Ascending aorta (tissue), 2 donors: ENCODE measurements at regions not wholly inside any gene's neighbourhood (a gene's known extent, or its start where the extent isn't known, plus 50 kb on each side); places are given as distances from the start of the nearest gene placed in this dataset.

Experiments
- DNase-seq, 2 donors: peaks; one replicate each; pipeline ENCODE4 v3.0.0-alpha.2; 2019; ENCODE audit warnings: low spot score in 2 of 2
- H3K27ac ChIP-seq, 2 donors: fragments of 200-600 bp; sonication (generic); one replicate each; pipeline ENCODE4 v1.5.1; 2016 to 2017; ENCODE audit warnings: mild to moderate bottlenecking in 1 of 2
- H3K27me3 ChIP-seq: fragments of 200-600 bp; sonication (generic); one replicate; pipeline ENCODE4 v1.5.1; 2017
- H3K36me3 ChIP-seq, 2 donors: fragments of 200-600 bp; sonication (generic); one replicate each; pipeline ENCODE4 v1.5.1; 2016
- H3K4me1 ChIP-seq, 2 donors: fragments of 200-600 bp; sonication (generic); one replicate each; pipeline ENCODE4 v1.5.1; 2016 to 2017; ENCODE audit warnings: mild to moderate bottlenecking in 1 of 2
- H3K4me3 ChIP-seq, 2 donors: fragments of 200-600 bp; sonication (generic); one replicate each; pipeline ENCODE4 v1.5.1; 2016 to 2017; ENCODE audit warnings: mild to moderate bottlenecking in 1 of 2
- H3K9me3 ChIP-seq, 2 donors: fragments of 200-600 bp; sonication (generic); one replicate each; pipeline ENCODE4 v1.5.1; 2016
- CTCF ChIP-seq, 3 experiments: fragments of 200-600 bp in 2 of 3; fragments of 450-650 bp in 1 of 3; sonication (generic) in 2 of 3; IDR thresholded peaks; one replicate each; pipeline ENCODE4 v1.5.1; 2016 to 2019; ENCODE audit warnings: antibody characterized with exemption in 3 of 3, mild to moderate bottlenecking in 1 of 3, moderate library complexity in 1 of 3
- intact Hi-C: fragments of 100-400 bp; cut with DNase I; formaldehyde crosslinking; loops from one replicate; pipeline ENCODE4 v1.15.1; 2023

DNA sequence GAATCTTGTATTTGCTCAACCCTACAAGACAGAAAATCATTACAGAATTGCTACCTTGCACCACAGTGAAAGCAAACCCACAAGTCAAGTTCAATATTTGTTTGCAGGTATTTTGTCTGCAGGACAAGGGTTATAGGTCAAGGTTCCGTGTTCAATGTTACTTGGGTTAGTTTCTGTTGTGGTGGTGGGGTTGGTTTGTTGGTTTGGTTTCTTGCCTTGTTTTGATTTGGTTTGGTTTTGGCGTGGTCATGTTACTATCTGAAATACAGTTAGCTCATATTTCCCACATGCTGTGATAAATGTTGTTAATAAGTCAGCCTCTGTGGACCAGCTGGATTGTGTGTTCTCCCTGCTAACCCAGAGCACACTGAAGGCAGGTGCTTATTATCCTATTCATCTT, 75.6 kb upstream of the INSIG1 start:
- no peak for TF ChIP-seq CTCF (IDR thresholded peaks at IDR 0.05)
- H3K9me3 ChIP-seq, result no peaks in the 10 kb centered on the region
- intact Hi-C loops, result no loop called here
- no peak for DNase-seq
- no peaks in the 10 kb centered on the region for H3K27me3 ChIP-seq
- H3K4me3 ChIP-seq, result no peak overlapping the region
- no peaks in the 10 kb centered on the region for H3K4me1 ChIP-seq
- H3K36me3 ChIP-seq, result no peaks in the 10 kb centered on the region
- H3K27ac ChIP-seq, result no peak overlapping the region

DNA sequence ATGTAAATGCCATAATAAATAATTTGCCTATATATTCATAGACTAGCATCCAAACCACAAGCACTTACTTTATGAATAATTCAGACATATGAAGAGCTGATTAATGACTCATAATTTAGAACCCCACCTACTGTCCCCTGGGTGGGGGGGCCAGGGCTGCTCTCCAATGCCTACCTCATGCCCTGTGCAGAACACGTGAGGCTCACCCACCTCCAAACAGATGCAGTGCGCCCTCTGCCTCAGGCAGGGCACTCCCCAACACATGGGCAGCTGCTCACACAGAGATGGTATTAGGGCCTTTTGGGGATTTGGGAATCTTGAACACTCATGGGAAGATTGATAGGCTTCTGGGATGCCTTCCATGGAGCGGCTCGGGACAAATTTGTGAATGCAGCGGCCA, 75.1 kb upstream of the INSIG1 start:
- H3K4me1 ChIP-seq, result no peaks in the 10 kb centered on the region
- intact Hi-C loops, result no loop called here
- H3K27me3 ChIP-seq, result no peaks in the 10 kb centered on the region
- no peak for DNase-seq
- no peaks in the 10 kb centered on the region for H3K36me3 ChIP-seq
- TF ChIP-seq CTCF (IDR thresholded peaks at IDR 0.05), result no peak
- H3K4me3 ChIP-seq, result no peak overlapping the region
- H3K9me3 ChIP-seq, result no peaks in the 10 kb centered on the region
- no peak overlapping the region for H3K27ac ChIP-seq

- H3K36me3 ChIP-seq, result no peaks in the 10 kb centered on the region
- intact Hi-C loops, result no loop called here
- TF ChIP-seq CTCF (IDR thresholded peaks at IDR 0.05), result no peak
- H3K9me3 ChIP-seq, result no peaks in the 10 kb centered on the region
- no peak overlapping the region for H3K4me3 ChIP-seq
- H3K27me3 ChIP-seq, result no peaks in the 10 kb centered on the region
- no peak for DNase-seq
- H3K4me1 ChIP-seq, result no peaks in the 10 kb centered on the region
- H3K27ac ChIP-seq, result no peak overlapping the region
Observed at GRCh38 chr7:155223021-155223420, 74.7 kb upstream of the INSIG1 start.

DNA sequence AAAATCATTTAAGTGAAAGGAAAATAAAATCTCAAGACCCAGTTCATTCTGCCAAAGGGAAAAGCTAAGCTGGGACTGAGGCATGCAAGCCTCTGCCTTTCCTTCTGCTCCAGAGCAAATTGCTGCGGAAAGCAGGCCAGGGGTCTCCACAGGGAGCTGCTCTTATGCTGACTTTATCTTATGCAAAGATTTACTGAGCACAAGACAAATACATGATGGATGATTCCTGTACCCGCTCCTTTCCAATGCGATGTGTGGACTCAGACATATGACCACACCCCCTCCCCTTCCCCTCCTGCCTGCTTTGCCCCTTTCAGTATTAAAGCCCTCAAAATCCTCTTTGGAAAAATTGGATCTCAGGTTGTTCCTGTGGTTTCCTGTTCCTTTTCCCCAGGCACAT, 74.2 kb upstream of the INSIG1 start:
- Histone ChIP-seq H3K36me3 (no peaks in the 10 kb centered on the region), H3K27ac (no peak overlapping the region), H3K9me3 (no peaks in the 10 kb centered on the region), H3K4me3 (no peak overlapping the region), H3K4me1 (no peaks in the 10 kb centered on the region), H3K27me3 (no peaks in the 10 kb centered on the region)
- DNase-seq, result no peak
- intact Hi-C loops, result no loop called here
- no peak for TF ChIP-seq CTCF (IDR thresholded peaks at IDR 0.05)

GRCh38 chr7:155224116-155224811, 73.4 kb upstream of the INSIG1 start:
- no peak for TF ChIP-seq CTCF (IDR thresholded peaks at IDR 0.05)
- Histone ChIP-seq H3K27me3 (no peaks in the 10 kb centered on the region), H3K27ac (no peak overlapping the region), H3K4me3 (no peak overlapping the region), H3K36me3 (no peaks in the 10 kb centered on the region), H3K4me1 (no peaks in the 10 kb centered on the region), H3K9me3 (no peaks in the 10 kb centered on the region)
- no peak for DNase-seq
- intact Hi-C loops, result no loop called here

DNA sequence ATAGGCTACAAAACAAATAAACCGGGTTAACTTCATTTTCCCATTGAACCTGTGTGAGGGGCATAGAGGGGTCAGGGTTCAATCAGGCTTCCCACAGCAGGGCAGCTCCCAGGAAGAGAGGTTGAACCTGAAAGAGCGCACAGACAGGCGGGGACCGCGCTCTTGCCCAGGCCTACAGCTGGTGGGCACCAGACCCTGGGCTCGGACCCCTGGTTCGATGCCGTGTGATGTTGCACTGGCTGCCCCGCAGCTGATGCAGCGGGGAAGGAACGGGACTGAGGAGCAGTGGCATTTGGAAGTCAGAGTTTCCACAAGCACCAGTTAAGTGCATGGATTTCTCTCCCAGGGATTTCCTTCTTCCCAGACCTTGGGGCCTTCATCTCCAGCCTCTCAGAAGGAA, 72.6 kb upstream of the INSIG1 start:
- no peak for DNase-seq
- intact Hi-C loops, result no loop called here
- TF ChIP-seq CTCF (IDR thresholded peaks at IDR 0.05), result no peak
- Histone ChIP-seq H3K27me3 (no peaks in the 10 kb centered on the region), H3K27ac (no peak overlapping the region), H3K4me1 (no peaks in the 10 kb centered on the region), H3K9me3 (no peaks in the 10 kb centered on the region), H3K36me3 (no peaks in the 10 kb centered on the region), H3K4me3 (no peak overlapping the region)
